GM18508 (cell line): ENCODE measurements at regions not wholly inside any gene's neighbourhood (a gene's known extent, or its start where the extent isn't known, plus 50 kb on each side); places are given as distances from the start of the nearest gene placed in this dataset.

Source experiments
- ATAC-seq: cut with Tn5 transposase; IDR thresholded peaks from one replicate; pipeline ENCODE4 v1.9.1; 2021; ENCODE audit warnings: moderate number of reproducible peaks; ENCODE audit not compliant: insufficient read depth, unreplicated experiment

GRCh38 chr5:148912714-148913398, 86.4 kb downstream of the ADRB2 start:
- ATAC-seq, result no peak

GRCh38 chr5:148913493-148913892, 87.1 kb downstream of the ADRB2 start:
- no peak for ATAC-seq

- no peak for ATAC-seq
Observed at GRCh38 chr5:148913985-148914431, 87.6 kb downstream of the ADRB2 start.

GRCh38 chr5:148915224-148915817, 88.9 kb downstream of the ADRB2 start:
- no peak for ATAC-seq

- ATAC-seq, result no peak
Observed at GRCh38 chr5:148920646-148921288, 94.4 kb downstream of the ADRB2 start.

- ATAC-seq, result no peak
Observed at GRCh38 chr5:148921350-148921749, 94.9 kb downstream of the ADRB2 start.

GRCh38 chr5:148922606-148923005, 96.2 kb downstream of the ADRB2 start:
- peak; percentile 71 for ATAC-seq

- ATAC-seq, result no peak
Observed at GRCh38 chr5:148923023-148923422, 96.6 kb downstream of the ADRB2 start.

- ATAC-seq, result no peak
Observed at GRCh38 chr5:148924817-148925216, 98.4 kb downstream of the ADRB2 start.

- ATAC-seq, result no peak
Observed at GRCh38 chr5:148926207-148926606, 99.8 kb downstream of the ADRB2 start.

GRCh38 chr5:148927307-148927946, 101.0 kb downstream of the ADRB2 start:
- no peak for ATAC-seq

GRCh38 chr5:148928141-148928540, 101.7 kb downstream of the ADRB2 start:
- ATAC-seq, result no peak

GRCh38 chr5:148931453-148932057, 105.1 kb downstream of the ADRB2 start:
- no peak for ATAC-seq

- no peak for ATAC-seq
Observed at GRCh38 chr5:148932355-148932935, 106.0 kb downstream of the ADRB2 start.

- no peak for ATAC-seq
Observed at GRCh38 chr5:148933903-148934432, 107.6 kb downstream of the ADRB2 start.

GRCh38 chr5:148934895-148935400, 108.5 kb downstream of the ADRB2 start:
- no peak for ATAC-seq

- ATAC-seq, result no peak
Observed at GRCh38 chr5:148937239-148937638, 110.8 kb downstream of the ADRB2 start.

GRCh38 chr5:148937830-148938521, 111.6 kb downstream of the ADRB2 start:
- no peak for ATAC-seq

GRCh38 chr5:148938522-148938882, 112.1 kb downstream of the ADRB2 start:
- no peak for ATAC-seq
